NCI-H2196 (cell line): ENCODE measurements at regions not wholly inside any gene's neighbourhood (a gene's known extent, or its start where the extent isn't known, plus 50 kb on each side); places are given as distances from the start of the nearest gene placed in this dataset.

Experiments used
- DNase-seq: peaks from one replicate; lab custom pipeline; 2025; ENCODE audit not compliant: unreplicated experiment; lab: John Stamatoyannopoulos, UW

- DNase-seq, result no peak
These were observed 277.9 kb downstream of the RPLP1 start for GRCh38 chr15:69730281-69731080.

DNA sequence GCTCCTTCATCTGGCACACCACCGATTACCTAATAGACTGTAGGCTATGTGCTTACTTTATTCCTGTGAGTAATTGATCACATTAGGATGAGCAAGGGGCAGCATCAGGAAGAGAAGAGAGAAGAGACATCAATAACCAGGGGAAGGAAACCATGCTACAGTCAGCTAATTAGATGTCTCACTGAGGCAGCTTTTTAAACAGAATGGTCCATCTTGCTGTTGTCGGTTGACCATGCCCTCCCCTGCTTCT is 278.4 kb downstream of the RPLP1 start:
- DNase-seq, result no peak

DNA sequence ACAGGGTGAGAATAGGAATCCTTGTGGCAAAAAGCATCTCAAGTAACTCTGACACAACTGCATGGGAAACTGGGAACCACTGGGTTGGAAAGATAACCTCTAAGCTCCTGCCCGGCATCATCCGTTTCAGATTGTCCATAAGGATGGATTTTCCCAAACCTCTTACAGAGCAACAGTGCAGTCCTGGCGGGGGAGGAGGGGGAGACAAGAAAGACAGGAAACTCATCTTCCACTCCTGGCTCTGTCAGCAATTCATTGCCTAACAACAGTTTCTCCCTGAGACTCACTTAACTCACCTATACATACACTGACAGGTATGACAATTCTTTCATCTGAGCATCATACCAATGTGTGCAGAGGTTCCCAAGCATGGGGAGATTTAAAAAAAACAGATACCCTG is 279.0 kb downstream of the RPLP1 start:
- DNase-seq, result no peak

GRCh38 chr15:69732133-69732532 is 279.5 kb downstream of the RPLP1 start:
- no peak for DNase-seq

DNA sequence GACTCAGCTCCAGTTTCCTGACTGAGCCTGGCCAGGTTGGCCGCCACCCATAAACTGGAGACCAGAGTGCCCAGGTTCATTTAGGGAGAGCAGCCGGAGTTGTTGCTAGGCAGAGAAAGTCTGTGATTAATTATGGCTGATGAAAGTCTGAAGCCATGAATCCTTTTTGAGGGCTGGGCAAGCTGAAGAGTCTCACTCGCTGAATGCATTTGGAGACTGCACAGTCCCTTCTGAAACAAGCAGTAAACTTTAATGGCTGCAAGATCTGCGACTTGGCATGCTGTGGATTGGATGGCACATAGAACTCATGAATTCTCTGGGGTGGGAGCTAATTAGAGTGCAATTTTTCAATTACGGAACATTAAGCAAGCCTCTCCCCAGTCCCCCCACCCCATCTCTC is 282.1 kb downstream of the RPLP1 start:
- no peak for DNase-seq

- no peak for DNase-seq
These were observed 282.5 kb downstream of the RPLP1 start for GRCh38 chr15:69735121-69735520.

DNA sequence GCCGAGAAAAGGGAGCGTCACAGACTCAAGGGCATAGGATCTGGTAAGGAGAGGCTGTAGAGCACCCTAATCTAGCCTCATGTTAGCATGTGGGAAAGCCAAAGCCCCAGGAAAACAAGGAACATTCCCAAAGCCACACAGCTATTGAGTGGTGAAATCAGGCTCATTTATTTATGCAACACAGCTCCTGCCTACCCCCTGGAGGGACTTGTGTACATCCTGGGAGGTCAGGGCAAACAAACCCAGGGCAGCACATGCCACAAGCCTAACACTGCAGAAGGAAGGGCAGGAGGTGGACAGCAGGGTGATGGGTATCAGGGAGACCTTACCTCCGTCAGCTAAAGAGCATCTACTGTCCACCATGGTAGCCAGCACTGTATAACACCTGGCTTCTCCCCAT is 283.5 kb downstream of the RPLP1 start:
- no peak for DNase-seq

DNA sequence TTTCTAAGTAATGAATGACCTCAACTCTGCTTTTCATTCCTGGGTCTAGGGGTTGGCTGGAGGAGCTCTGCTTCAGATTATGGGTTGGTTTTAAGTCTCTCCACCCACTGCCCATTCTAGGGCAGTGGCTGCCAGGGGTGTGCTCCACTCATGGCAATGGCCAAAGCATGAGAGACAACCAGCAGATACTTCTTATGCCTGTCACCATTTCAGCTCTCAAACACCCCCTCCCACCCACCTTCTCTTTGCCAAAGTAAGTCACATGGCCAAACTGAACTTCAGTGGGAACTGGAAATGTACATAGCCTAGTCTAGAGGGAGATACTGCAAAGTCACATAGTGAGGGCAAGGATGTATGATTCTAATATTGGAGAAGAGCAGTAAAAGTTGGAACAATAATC is 285.3 kb downstream of the RPLP1 start:
- DNase-seq, result no peak

DNA sequence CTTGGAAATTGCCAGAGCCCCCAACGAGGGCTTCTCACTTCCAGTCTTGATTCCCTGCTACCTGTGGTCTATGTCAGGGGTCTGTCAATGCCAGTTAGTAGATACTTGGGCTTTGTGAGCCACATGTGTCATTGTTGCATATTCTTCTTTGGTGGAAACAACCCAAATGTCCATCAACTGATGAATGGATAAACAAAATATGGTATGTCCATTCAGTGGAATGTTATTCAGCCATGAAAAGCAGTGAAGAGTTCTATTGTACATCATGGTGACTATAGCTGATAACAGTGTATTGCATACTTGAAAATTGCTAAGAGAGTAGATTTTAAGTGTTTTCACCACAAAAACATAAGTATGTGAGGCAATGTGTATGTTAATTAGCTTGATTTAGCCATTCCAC is 288.1 kb downstream of the RPLP1 start:
- DNase-seq, result no peak

GRCh38 chr15:69742361-69742760 is 289.7 kb downstream of the RPLP1 start:
- DNase-seq, result no peak

GRCh38 chr15:69743091-69743490 is 290.5 kb downstream of the RPLP1 start:
- DNase-seq, result no peak

DNA sequence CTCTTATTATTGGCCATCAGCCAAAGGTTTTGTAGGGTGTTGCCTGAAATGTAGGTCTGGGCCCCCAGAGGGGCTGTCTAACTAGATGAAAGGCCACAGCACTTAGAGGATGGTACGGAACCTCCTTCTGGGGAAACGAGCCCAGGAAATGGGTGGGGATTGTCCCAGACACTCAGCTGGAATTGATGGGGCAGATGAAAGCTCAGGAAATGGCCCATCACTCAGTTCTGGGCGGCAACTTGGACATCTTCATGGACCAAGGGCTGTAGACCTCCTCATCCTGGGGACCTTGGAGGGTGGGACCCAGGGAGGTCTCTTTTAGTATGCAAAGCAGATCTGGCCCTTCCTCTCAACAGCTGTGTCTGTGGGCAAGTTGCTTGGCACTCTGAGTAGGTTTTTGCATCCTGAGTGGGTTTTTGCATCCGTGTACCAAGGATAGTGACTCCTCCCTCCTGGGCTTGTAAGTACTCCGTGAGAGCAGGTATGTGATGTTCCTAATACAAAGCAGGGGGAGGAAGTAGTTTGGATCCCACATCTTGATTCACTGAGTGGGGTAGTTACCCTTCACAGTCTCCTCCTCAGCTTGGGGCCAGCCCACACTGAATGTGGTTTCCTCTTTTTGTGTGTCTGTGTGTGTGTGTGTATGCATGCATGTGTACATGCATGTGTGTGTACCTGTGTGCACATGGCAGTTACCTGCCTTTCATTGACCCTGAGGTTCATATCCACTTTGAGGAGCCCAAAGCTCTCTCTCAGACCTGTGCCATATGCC is 292.0 kb downstream of the RPLP1 start:
- DNase-seq, result no peak

- DNase-seq, result no peak
These were observed 294.6 kb downstream of the RPLP1 start for GRCh38 chr15:69747193-69747592.

GRCh38 chr15:69748131-69748530 is 295.5 kb downstream of the RPLP1 start:
- no peak for DNase-seq

- DNase-seq, result no peak
These were observed 296.1 kb downstream of the RPLP1 start for GRCh38 chr15:69748576-69749185.

DNA sequence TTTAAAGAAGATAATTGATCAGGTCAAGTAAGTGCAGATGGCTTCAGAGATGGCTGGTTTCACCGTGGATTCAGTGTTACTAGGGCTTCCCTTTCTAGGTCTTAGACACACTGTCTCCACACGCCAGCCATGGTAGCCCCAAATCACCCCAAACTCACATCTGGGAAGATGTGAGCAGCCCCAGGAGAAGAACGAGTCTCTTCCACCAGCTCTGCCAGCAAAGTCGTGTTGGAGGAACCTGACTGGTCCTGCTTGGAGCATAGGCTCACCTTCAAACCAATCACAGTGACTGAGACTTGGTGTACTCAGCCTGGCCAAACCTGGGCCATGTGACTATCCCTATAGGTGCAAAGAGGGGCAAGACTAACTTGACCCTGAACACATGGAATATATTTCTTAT is 296.7 kb downstream of the RPLP1 start:
- DNase-seq, result no peak

DNA sequence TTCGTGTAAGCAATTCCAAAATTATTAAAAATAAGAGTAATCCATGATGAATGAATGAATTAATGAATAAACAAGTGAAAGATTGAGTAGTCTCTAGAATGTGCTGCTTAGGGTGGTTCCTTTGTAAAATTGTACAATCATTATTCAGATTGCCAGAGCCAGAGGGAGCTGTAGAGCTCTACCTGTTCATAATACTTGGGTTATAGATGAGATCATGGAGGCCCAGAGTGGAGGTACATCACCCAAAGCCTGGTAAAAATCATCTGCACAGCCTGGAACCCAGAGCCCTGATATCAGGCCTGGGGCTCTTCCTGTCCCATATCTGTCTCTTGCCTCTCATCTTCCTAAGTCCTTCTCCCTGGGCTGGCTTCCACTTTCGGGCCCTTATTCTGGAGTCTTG is 297.2 kb downstream of the RPLP1 start:
- DNase-seq, result no peak

DNA sequence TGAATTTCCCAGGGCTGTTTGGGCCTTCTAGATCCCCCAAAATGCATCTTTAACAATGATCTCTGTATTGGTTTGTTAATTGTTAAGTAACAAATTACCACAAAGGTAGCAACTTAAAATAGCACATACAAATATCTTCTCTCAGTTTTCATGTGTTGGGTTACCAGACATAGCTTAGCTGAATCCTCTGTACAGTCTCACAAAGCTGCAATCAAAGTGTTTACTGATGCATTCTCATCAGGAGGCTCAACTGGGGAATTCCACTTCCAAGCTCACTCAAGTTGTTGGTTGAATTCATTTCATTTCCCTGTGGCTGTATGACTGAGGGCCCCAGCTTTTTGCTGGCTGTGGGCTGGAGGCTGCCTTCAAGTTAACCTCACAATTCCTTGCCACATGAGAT is 297.6 kb downstream of the RPLP1 start:
- DNase-seq, result no peak

DNA sequence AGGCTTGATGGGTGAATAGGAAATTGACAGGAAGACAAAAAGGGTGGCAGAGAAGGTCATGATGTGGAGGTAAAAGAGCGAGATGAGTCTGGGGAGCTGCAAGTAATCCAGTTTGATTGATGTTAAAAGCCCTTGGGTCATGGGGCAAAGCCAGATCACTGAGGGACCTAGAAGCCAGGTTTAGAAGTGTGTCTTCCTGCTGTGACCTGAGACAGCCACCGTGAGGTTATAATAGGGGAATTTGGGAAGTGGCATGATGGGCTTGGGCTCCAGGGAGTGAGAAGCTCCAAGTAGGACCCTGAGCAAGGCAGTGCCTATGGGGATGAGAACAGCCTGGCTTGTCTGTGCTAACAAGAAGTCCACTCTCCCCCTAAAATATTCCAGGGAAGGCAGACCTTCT is 298.5 kb downstream of the RPLP1 start:
- no peak for DNase-seq

DNA sequence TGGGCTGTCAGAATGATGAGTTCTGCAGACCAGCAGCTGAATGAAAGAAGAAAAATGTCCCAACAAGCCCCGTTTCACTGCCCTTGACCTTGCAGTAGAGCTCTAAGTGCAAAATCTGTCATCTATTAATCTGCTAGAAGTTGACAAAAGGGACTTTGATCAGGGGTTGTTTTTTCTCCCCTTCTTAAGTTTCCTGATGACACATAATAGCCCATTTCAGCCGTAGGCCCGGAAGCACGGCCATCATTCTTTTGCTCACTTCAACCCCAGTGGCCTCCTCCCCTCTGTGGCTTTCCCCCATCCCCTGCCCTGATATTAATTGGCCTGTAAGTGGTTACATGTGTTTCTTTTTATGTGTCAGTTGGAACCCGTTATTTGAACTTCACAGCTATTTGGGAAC is 298.9 kb downstream of the RPLP1 start:
- no peak for DNase-seq

- no peak for DNase-seq
These were observed 301.2 kb downstream of the RPLP1 start for GRCh38 chr15:69753867-69754266.

GRCh38 chr15:69754313-69754712 is 301.7 kb downstream of the RPLP1 start:
- DNase-seq, result no peak
